ENCODE measurements at regions not wholly inside any gene's neighbourhood (a gene's known extent, or its start where the extent isn't known, plus 50 kb on each side); places are given as distances from the start of the nearest gene placed in this dataset.

DNA sequence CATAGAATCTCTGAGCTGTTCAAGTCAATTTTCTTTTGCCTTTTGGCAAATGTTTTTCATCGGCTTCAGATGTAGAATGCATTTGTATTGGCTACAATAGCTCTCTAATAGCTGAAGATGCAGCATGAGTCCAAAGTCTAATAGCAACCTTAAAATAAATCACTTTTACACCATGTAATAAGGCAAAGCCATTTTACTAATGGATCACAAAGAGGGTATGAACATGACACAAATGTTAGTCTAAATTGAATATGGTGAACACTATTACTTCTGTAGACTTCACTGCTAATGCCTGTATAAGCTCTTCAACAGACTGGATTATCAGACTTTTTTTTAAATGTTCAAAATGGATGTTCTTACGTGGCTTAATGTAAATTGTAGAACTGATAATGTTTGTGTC is 645.3 kb downstream of the TLL1 start:
- no peak overlapping the region for H2BK5ac ChIP-seq (ENCODE audit: low read depth, low read length, poor library complexity, severe bottlenecking)
- no peaks in the 10 kb centered on the region for H3K4me1 ChIP-seq (ENCODE audit: control insufficient read depth, insufficient read depth, low read length)
- H2BK120ac ChIP-seq (ENCODE audit: low read depth, low read length) = no peak overlapping the region
- no peak overlapping the region for H3K23ac ChIP-seq (ENCODE audit: low read depth, low read length)
- no peak overlapping the region for H4K91ac ChIP-seq (ENCODE audit: insufficient read depth, low read depth, low read length)
- no peak overlapping the region for H2AFZ ChIP-seq (replicated peaks; ENCODE audit: low read length, poor library complexity)
- H3K36me3 ChIP-seq (ENCODE audit: control insufficient read depth, insufficient read depth, low read length) = no peaks in the 10 kb centered on the region
- H3K4me3 ChIP-seq (ENCODE audit: insufficient read depth, low read depth, low read length) = no peak overlapping the region
- DNase-seq (no peak), ATAC-seq (ENCODE audit: low read depth) (no peak)
- TF ChIP-seq RFX5 (IDR thresholded peaks at IDR 0.05; ENCODE audit: low read depth, low read length) (no peak), RCOR1 (IDR thresholded peaks at IDR 0.05; ENCODE audit: insufficient replicate concordance, low read length) (no peak), RAD21 (IDR thresholded peaks at IDR 0.05; ENCODE audit: low read length) (no peak), CHD1 (IDR thresholded peaks at IDR 0.05; ENCODE audit: low read depth, low read length) (no peak), POLR2A (IDR thresholded peaks at IDR 0.05; ENCODE audit: low read depth, low read length) (no peak), NFE2L2 (IDR thresholded peaks at IDR 0.05; ENCODE audit: low read depth, low read length) (no peak), FOS (IDR thresholded peaks at IDR 0.05; ENCODE audit: low read depth, low read length) (no peak), CEBPB (IDR thresholded peaks at IDR 0.05; ENCODE audit: low read depth, low read length) (no peak), BHLHE40 (IDR thresholded peaks at IDR 0.05; ENCODE audit: low read depth, low read length) (no peak), MAFK (IDR thresholded peaks at IDR 0.05; ENCODE audit: low read depth, low read length) (no peak), MAZ (IDR thresholded peaks at IDR 0.05; ENCODE audit: borderline replicate concordance, low read depth, low read length) (no peak), MXI1 (IDR thresholded peaks at IDR 0.05; ENCODE audit: borderline replicate concordance, low read depth, low read length) (no peak), SMC3 (IDR thresholded peaks at IDR 0.05; ENCODE audit: low read depth, low read length) (no peak)
- TF ChIP-seq, protein P1, sequence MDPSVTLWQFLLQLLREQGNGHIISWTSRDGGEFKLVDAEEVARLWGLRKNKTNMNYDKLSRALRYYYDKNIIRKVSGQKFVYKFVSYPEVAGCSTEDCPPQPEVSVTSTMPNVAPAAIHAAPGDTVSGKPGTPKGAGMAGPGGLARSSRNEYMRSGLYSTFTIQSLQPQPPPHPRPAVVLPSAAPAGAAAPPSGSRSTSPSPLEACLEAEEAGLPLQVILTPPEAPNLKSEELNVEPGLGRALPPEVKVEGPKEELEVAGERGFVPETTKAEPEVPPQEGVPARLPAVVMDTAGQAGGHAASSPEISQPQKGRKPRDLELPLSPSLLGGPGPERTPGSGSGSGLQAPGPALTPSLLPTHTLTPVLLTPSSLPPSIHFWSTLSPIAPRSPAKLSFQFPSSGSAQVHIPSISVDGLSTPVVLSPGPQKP (IDR thresholded peaks at IDR 0.05; ENCODE audit: borderline replicate concordance, low read depth, low read length) = no peak
- TF ChIP-seq, protein P2, sequence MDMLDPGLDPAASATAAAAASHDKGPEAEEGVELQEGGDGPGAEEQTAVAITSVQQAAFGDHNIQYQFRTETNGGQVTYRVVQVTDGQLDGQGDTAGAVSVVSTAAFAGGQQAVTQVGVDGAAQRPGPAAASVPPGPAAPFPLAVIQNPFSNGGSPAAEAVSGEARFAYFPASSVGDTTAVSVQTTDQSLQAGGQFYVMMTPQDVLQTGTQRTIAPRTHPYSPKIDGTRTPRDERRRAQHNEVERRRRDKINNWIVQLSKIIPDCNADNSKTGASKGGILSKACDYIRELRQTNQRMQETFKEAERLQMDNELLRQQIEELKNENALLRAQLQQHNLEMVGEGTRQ (IDR thresholded peaks at IDR 0.05; ENCODE audit: low read depth, low read length) = no peak
- TF ChIP-seq, protein P3, sequence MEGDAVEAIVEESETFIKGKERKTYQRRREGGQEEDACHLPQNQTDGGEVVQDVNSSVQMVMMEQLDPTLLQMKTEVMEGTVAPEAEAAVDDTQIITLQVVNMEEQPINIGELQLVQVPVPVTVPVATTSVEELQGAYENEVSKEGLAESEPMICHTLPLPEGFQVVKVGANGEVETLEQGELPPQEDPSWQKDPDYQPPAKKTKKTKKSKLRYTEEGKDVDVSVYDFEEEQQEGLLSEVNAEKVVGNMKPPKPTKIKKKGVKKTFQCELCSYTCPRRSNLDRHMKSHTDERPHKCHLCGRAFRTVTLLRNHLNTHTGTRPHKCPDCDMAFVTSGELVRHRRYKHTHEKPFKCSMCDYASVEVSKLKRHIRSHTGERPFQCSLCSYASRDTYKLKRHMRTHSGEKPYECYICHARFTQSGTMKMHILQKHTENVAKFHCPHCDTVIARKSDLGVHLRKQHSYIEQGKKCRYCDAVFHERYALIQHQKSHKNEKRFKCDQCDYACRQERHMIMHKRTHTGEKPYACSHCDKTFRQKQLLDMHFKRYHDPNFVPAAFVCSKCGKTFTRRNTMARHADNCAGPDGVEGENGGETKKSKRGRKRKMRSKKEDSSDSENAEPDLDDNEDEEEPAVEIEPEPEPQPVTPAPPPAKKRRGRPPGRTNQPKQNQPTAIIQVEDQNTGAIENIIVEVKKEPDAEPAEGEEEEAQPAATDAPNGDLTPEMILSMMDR (conservative IDR thresholded peaks at IDR 0.05; ENCODE audit: low read depth, low read length) = no peak
- no peak overlapping the region for H2BK15ac ChIP-seq (ENCODE audit: low read depth, low read length)
- no peaks in the 10 kb centered on the region for H3K9me1 ChIP-seq (ENCODE audit: insufficient read depth, low read length)
- H3K9ac ChIP-seq (ENCODE audit: low read depth, low read length) = no peak overlapping the region
- no peak overlapping the region for H2AK5ac ChIP-seq (ENCODE audit: low read depth, low read length)
- no peaks in the 10 kb centered on the region for H4K20me1 ChIP-seq (ENCODE audit: insufficient read depth, low read length)
- no peak overlapping the region for H3K4me2 ChIP-seq (ENCODE audit: low read depth, low read length)
- H3K4ac ChIP-seq (ENCODE audit: low read depth, low read length) = no peak overlapping the region
- H3K27ac ChIP-seq (ENCODE audit: insufficient read depth, low read length) = no peak overlapping the region
- H3K9me3 ChIP-seq (ENCODE audit: control insufficient read depth, insufficient read depth, low read length) = no peaks in the 10 kb centered on the region
- POLR2A ChIA-PET (ENCODE audit: unreplicated experiment) = no interaction called here
- no TSS peak for BruUV-seq (replicated peaks)
- in situ Hi-C loops (cut with MboI; ENCODE audit: low sequenced_read_pairs) = no loop called here
- CTCF ChIA-PET = no interaction called here
- no peaks in the 10 kb centered on the region for H3K79me1 ChIP-seq (ENCODE audit: low read depth in 1 of 2, low read length in 2 of 2)
- H4K8ac ChIP-seq (ENCODE audit: low read depth in 2 of 2, low read length in 2 of 2) = no peak overlapping the region
- dilution Hi-C loops (cut with HindIII; ENCODE audit: low sequenced_read_pairs, unreplicated experiment) = no loop called here
- no peak overlapping the region for H2AK9ac ChIP-seq (replicated peaks; ENCODE audit: low read depth, low read length, poor library complexity)
- no peak overlapping the region for H3K18ac ChIP-seq (ENCODE audit: low read depth, low read length)
- intact Hi-C loops (cut with micrococcal nuclease) = no loop called here
- no CpG with 5 or more reads among the region's 2 CpGs for WGBS, 2 experiments (ENCODE audit: extremely low coverage in 2 of 2, insufficient read length in 1 of 2)
- H3K27me3 ChIP-seq (ENCODE audit: control insufficient read depth, insufficient read depth, low read length) = no peaks in the 10 kb centered on the region
- no peak overlapping the region for H2BK20ac ChIP-seq (ENCODE audit: low read depth, low read length)
- no peak overlapping the region for H3K56ac ChIP-seq (ENCODE audit: extremely low read depth, insufficient read depth, low read length)
- H4K5ac ChIP-seq (ENCODE audit: low read depth, low read length) = no peak overlapping the region
- H3K14ac ChIP-seq (replicated peaks; ENCODE audit: low read depth, low read length) = no peak overlapping the region

All from IMR-90 (cell line).